Liver (tissue), 2 donors: ENCODE measurements at regions not wholly inside any gene's neighbourhood (a gene's known extent, or its start where the extent isn't known, plus 50 kb on each side); places are given as distances from the start of the nearest gene placed in this dataset.

ENCODE experiments used
- MAX ChIP-seq: IDR thresholded peaks from 2 replicates; pipeline ENCODE4 v1.6.1; 2016; ENCODE audit warnings: antibody characterized with exemption
- TAF1 ChIP-seq: conservative IDR thresholded peaks from 2 replicates; pipeline ENCODE4 v1.6.1; 2016; ENCODE audit warnings: antibody characterized with exemption, mild to moderate bottlenecking
- donor health status: healthy.

DNA sequence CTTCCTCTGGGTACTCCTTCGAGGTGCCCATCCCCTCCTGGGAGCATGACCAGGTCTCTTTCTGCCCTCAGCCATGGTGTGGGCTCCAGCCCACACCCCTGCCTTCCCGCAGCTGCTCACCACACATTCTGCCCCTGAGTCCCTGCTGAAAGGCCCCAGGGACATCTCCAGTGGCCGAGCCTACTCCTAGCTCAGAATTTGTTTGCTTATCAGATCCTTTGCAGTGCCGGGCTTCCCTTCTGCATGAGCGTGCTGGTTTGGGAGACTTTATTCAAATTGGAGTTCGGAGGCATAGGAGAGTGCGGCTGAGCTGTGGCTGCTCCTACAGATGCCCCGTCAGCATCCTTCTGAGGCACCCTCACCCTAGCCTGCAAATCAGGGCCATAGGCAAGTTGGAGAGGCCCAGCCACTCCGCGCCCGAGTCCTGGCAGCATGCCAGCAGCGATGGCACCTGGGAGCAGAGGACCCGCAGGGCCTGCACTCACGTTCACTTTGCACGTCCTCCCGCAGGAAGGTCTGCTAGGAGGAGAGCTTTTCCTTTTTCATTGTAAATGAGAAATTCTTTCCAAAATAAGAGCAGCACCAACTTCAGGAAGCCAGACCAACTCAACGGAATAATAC, 327.3 kb downstream of the QKI start:
- TF ChIP-seq MAX (no peak), TAF1 (no peak)
